SK-MEL-5 (cell line): ENCODE measurements at regions not wholly inside any gene's neighbourhood (a gene's known extent, or its start where the extent isn't known, plus 50 kb on each side); places are given as distances from the start of the nearest gene placed in this dataset.
"Not testable (repeated sequence)": the region's sequence is repeated elsewhere in the genome, so short reads cannot be mapped to it uniquely, and the experiment has no call there.

Source experiments
- DNase-seq: peaks from one replicate; pipeline ENCODE4 v3.0.0-alpha.2; 2016; ENCODE audit warnings: low read depth, low spot score
- in situ Hi-C: cut with HindIII; loops from 2 replicates; pipeline ENCODE4 v1.10.0; 2016; ENCODE audit warnings: low sequenced_read_pairs, high pct_unique_total_duplicates, low pct_unique_long_range_greater_than_20kb

- in situ Hi-C loops, result no loop called here
- DNase-seq, result no peak
Measured at GRCh38 chr4:115501656-115502055, 388.2 kb upstream of the NDST4 start.

GRCh38 chr4:115493770-115494169, 380.4 kb upstream of the NDST4 start:
- in situ Hi-C loops, DNase-seq: not testable (repeated sequence)

DNA sequence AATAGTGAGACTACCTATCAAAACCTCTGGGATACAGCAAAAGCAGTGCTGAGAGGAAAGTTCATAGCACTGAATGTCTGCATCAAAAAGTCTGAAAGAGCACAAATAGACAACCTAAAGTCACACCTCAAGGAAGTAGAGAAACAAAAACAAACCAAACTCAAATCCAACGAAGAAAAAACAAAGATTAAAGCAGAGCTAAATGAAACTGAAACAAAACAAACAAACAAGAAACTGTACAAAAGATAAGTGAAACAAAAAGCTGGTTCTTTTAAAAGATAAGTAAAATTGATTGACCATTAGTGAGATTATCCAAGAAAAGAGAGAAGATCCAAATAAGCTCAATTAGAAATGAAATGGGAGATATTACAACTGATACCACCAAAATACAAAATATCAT, 378.3 kb upstream of the NDST4 start:
- in situ Hi-C loops, result no loop called here
- no peak for DNase-seq

DNA sequence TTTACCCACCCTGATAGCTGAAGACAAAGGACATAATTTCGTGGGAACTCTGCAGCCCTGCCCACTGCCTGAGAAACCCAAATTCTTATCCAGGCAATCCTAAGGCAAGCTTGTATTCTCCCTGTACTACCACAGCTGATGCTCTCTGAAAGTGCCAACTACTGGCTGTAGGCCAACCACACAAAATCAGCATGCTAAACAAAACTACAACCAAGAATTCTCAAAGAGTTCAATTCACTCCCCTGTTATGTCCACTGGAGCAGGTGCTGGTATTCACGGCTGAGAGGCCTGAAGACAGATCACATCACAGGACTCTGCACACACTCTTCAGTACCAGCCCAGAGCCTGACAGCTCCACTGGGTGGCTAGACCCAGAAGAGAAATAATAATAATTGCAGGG, 375.9 kb upstream of the NDST4 start:
- in situ Hi-C loops, result no loop called here
- no peak for DNase-seq

- DNase-seq, result no peak
- in situ Hi-C loops, result no loop called here
Measured at GRCh38 chr4:115485402-115485801, 372.0 kb upstream of the NDST4 start.

GRCh38 chr4:115484479-115484878, 371.1 kb upstream of the NDST4 start:
- DNase-seq, result no peak
- in situ Hi-C loops, result no loop called here

- no peak for DNase-seq
- in situ Hi-C loops, result no loop called here
Measured at GRCh38 chr4:115470763-115471162, 357.3 kb upstream of the NDST4 start.

GRCh38 chr4:115459301-115459700, 345.9 kb upstream of the NDST4 start:
- DNase-seq, in situ Hi-C loops: not testable (repeated sequence)

GRCh38 chr4:115456231-115456630, 342.8 kb upstream of the NDST4 start:
- in situ Hi-C loops, result no loop called here
- DNase-seq, result no peak

DNA sequence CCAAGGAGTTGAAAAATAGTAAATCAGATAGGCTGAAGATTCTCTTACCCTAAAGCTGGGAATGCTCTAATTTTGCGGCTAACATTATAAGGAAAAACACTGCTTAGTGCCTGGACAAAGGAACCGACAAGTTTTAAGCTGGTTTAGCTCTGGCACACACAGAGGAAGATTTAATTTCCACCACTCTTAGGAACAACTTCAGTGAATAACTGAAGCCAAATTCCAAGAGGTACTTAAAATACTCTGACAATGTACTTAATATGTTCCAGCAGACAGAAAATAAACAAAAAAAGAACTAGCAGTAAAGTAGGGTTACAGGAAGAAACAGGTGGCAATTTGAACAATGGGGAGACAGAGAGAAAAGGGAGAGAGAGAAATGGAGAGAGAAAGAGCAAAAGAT, 340.8 kb upstream of the NDST4 start:
- no peak for DNase-seq
- in situ Hi-C loops, result no loop called here

GRCh38 chr4:115453416-115453815, 340.0 kb upstream of the NDST4 start:
- no peak for DNase-seq
- in situ Hi-C loops, result no loop called here

- DNase-seq, in situ Hi-C loops: not testable (repeated sequence)
Measured at GRCh38 chr4:115452229-115452628, 338.8 kb upstream of the NDST4 start.

DNA sequence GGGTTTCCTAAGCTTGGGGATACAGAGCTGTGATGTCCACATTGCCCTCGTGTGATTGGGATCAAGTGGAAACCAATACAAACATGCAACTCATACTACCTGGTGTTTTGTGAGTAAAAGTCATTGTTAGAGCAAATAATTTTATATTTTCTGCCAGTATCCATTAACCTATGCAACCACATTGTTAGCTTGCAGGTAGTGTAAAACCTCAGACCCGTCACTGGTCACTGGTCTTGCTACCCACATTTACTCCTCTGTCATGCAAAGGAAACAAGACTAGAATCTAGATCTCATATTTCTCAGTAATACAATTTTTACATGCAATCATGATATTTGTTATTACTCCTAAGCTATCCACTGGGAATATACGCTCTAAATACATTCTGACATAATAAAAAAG, 324.3 kb upstream of the NDST4 start:
- DNase-seq, result no peak
- in situ Hi-C loops, result no loop called here

GRCh38 chr4:115433491-115433890, 320.1 kb upstream of the NDST4 start:
- in situ Hi-C loops, result no loop called here
- DNase-seq, result no peak

DNA sequence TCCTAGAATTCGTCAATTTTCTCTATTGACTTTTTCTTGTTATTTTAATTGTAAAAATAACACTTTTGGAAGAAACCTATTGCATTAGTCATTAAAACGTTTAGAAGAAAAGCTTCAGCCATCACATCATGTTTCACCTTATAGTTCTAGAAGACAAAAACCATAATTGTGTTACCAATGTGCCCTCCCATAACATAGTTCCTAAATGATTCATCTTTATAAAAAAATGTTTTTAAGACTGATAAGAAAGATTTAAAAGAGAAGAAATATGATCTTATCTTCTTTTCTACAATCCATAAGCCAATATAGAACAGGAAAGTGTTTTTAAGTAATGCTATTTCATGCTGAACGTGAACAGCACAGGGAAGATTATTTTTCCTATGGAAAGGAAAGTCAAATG, 316.6 kb upstream of the NDST4 start:
- DNase-seq, result no peak
- in situ Hi-C loops, result no loop called here

DNA sequence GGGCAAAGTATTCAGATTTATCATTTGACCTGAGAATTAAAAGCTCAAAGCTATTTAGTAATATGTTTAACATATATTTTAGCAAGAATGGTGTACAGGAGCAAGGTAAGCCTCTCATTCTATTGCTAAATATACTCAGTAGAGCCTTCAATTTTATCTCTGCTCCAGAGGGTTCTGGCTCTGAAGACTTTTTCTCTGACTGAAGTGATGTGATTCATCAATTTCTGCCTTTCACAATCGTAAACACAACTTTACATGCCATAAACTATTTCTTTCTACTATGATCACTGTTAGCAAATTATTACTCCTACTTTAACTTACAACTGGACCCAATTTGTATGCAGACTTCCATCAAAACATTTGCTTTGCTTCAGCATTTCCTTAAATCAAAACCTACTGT, 315.0 kb upstream of the NDST4 start:
- in situ Hi-C loops, result no loop called here
- no peak for DNase-seq

GRCh38 chr4:115424852-115425251, 311.4 kb upstream of the NDST4 start:
- in situ Hi-C loops, result no loop called here
- no peak for DNase-seq

GRCh38 chr4:115418635-115419396, 305.4 kb upstream of the NDST4 start:
- in situ Hi-C loops, result no loop called here
- no peak for DNase-seq

DNA sequence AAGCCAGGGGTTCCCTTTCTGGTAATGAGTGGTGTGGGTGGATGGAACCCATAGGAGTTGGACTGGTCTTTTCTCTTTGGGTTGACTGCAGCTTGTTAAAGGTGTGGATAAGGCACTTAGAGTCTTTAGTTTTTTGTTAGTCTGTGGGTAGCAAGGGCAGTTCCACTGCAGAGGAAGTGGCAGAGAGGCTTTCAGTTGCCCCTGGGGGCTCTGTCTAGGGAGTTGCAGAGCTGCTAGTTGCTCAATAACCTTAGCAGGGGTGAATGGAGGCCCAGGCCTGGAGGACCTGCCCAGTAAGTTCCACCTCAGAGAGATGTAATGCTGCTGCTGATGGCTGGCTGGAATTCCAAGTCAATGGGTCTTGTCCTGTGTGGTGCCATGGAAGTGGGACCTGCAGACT, 282.6 kb upstream of the NDST4 start:
- no peak for DNase-seq

DNA sequence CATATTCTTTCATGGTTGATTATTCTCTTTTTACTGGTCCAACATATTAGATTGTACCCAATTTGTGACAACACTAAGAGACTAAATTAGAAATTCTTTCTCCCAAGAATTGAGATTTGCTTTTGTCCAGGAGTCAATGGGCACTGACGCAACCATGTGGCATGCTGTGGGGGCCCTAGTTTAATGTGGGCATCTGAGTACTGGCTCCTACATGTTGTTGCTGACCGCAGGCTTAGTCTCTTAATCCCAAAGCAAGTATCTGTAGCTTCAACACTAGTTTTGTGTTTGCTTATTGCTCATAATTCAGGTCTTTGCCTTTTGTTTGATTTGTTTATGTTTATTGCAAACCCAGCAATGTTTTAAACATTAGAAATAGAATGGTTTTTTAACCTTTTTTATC, 263.4 kb upstream of the NDST4 start:
- DNase-seq, result no peak

More for the DNA sequence above, 282.6 kb upstream of the NDST4 start:
- in situ Hi-C loops, result no loop called here

More for the DNA sequence above, 263.4 kb upstream of the NDST4 start:
- in situ Hi-C loops, result no loop called here
